GM23338 (cell line): ENCODE measurements at regions not wholly inside any gene's neighbourhood (a gene's known extent, or its start where the extent isn't known, plus 50 kb on each side); places are given as distances from the start of the nearest gene placed in this dataset.

ENCODE experiments used
- ATAC-seq: fragments of 200-7000 bp; cut with Tn5 transposase; 3 replicates; pipeline ENCODE4 v1.9.1; 2020
- DNase-seq: peaks from one replicate; pipeline ENCODE4 v3.0.0-alpha.2; 2015; ENCODE audit warnings: low spot score
- H2AFZ ChIP-seq: fragments of 200-600 bp; sonication (generic); 2 replicates; pipeline ENCODE4 v1.8.0; 2016; ENCODE audit warnings: antibody characterized with exemption, mild to moderate bottlenecking, moderate library complexity
- H3F3A ChIP-seq: fragments of 200-600 bp; sonication (generic); replicated peaks from 2 replicates; pipeline ENCODE4 v1.8.0; 2017; ENCODE audit warnings: antibody characterized with exemption, mixed run types, low read depth
- H3K27ac ChIP-seq: fragments of 200-600 bp; sonication (generic); 2 replicates; pipeline ENCODE4 v1.6.1; 2016; ENCODE audit warnings: low read depth
- H3K27me3 ChIP-seq: fragments of 200-600 bp; sonication (generic); 2 replicates; pipeline ENCODE4 v1.8.0; 2016; ENCODE audit warnings: mild to moderate bottlenecking, mixed run types, moderate library complexity; ENCODE audit not compliant: insufficient read depth
- H3K36me3 ChIP-seq: fragments of 200-600 bp; sonication (generic); 2 replicates; pipeline ENCODE4 v1.8.0; 2016; ENCODE audit warnings: mild to moderate bottlenecking; ENCODE audit not compliant: insufficient read depth
- H3K4me1 ChIP-seq: fragments of 200-600 bp; sonication (generic); 2 replicates; pipeline ENCODE4 v1.8.0; 2016; ENCODE audit warnings: mild to moderate bottlenecking, moderate library complexity; ENCODE audit not compliant: insufficient read depth
- H3K4me2 ChIP-seq: fragments of 200-600 bp; sonication (generic); 2 replicates; pipeline ENCODE4 v1.7.1; 2017; ENCODE audit warnings: mixed run types
- H3K4me3 ChIP-seq: fragments of 200-600 bp; sonication (generic); 2 replicates; pipeline ENCODE4 v1.6.1; 2016; ENCODE audit warnings: mixed run types
- H3K79me2 ChIP-seq: fragments of 200-600 bp; sonication (generic); replicated peaks from 2 replicates; pipeline ENCODE4 v1.8.0; 2017; ENCODE audit warnings: mild to moderate bottlenecking; ENCODE audit not compliant: insufficient read depth
- H3K9me2 ChIP-seq: fragments of 200-600 bp; sonication (generic); 2 replicates; pipeline ENCODE4 v1.8.0; 2017; ENCODE audit not compliant: insufficient read depth
- H4K20me1 ChIP-seq: fragments of 200-600 bp; sonication (generic); replicated peaks from 2 replicates; pipeline ENCODE4 v1.8.0; 2017; ENCODE audit warnings: mild to moderate bottlenecking; ENCODE audit not compliant: insufficient read depth
- H3K27ac Mint-ChIP-seq: 2 replicates; pipeline ENCODE4 v1.8.0; 2020; ENCODE audit warnings: inconsistent platforms, mild to moderate bottlenecking, moderate library complexity, mixed read lengths
- H3K27me3 Mint-ChIP-seq: 3 replicates; pipeline ENCODE4 v1.8.0; 2022; ENCODE audit warnings: low read depth, mild to moderate bottlenecking, moderate library complexity, mixed read lengths, inconsistent platforms; ENCODE audit not compliant: insufficient read depth, poor library complexity
- H3K36me3 Mint-ChIP-seq: 3 replicates; pipeline ENCODE4 v1.8.0; 2021; ENCODE audit warnings: low read depth, mild to moderate bottlenecking, inconsistent platforms, moderate library complexity, mixed read lengths
- H3K4me1 Mint-ChIP-seq: 3 replicates; pipeline ENCODE4 v1.8.0; 2020; ENCODE audit warnings: mild to moderate bottlenecking, inconsistent platforms, mixed read lengths
- H3K4me3 Mint-ChIP-seq: 3 replicates; pipeline ENCODE4 v1.8.0; 2021; ENCODE audit warnings: moderate library complexity, mild to moderate bottlenecking, inconsistent platforms, mixed read lengths
- H3K9me3 Mint-ChIP-seq: 3 replicates; pipeline ENCODE4 v1.8.0; 2020; ENCODE audit warnings: moderate library complexity, mild to moderate bottlenecking, inconsistent platforms, mixed read lengths
- CREB1 ChIP-seq: fragments of 250-450 bp; sonication (Bioruptor Pico); IDR thresholded peaks from 2 replicates; pipeline ENCODE4 v1.5.0; 2020; ENCODE audit warnings: low read depth, mild to moderate bottlenecking, moderate library complexity
- CTCF ChIP-seq, 2 experiments: fragments of 200-600 bp in 1 of 2; sonication (generic) in 1 of 2; conservative IDR thresholded peaks; 2 replicates each; pipeline versions ENCODE4 v1.5.1 to v1.6.1; 2016 to 2017; ENCODE audit warnings: antibody characterized with exemption in 2 of 2, low read depth in 2 of 2, mild to moderate bottlenecking in 2 of 2, moderate library complexity in 1 of 2
- ETS1 ChIP-seq: IDR thresholded peaks from 2 replicates; pipeline ENCODE4 v1.6.1; 2016; ENCODE audit warnings: antibody characterized with exemption
- EZH2 ChIP-seq: fragments of 200-600 bp; sonication (generic); IDR thresholded peaks from one replicate; pipeline ENCODE4 v1.8.0; 2017; ENCODE audit warnings: antibody characterized with exemption, mild to moderate bottlenecking, low read depth; ENCODE audit not compliant: unreplicated experiment
- NANOG ChIP-seq: IDR thresholded peaks from 2 replicates; pipeline ENCODE4 v1.6.1; 2016; ENCODE audit warnings: antibody characterized with exemption, borderline replicate concordance
- POLR2AphosphoS5 ChIP-seq: IDR thresholded peaks from 2 replicates; pipeline ENCODE4 v1.6.1; 2016; ENCODE audit warnings: antibody characterized with exemption, low read depth
- REST ChIP-seq: IDR thresholded peaks from one replicate; pipeline ENCODE4 v1.6.1; 2018; ENCODE audit warnings: antibody characterized with exemption; ENCODE audit not compliant: unreplicated experiment
- ZNF114 ChIP-seq: fragments of 250-450 bp; sonication (Bioruptor Pico); IDR thresholded peaks from 2 replicates; pipeline ENCODE4 v1.5.0; 2020; ENCODE audit warnings: mild to moderate bottlenecking, moderate library complexity
- ZNF331 ChIP-seq: fragments of 250-450 bp; sonication (Bioruptor Pico); IDR thresholded peaks from 2 replicates; pipeline ENCODE4 v1.5.0; 2020; ENCODE audit warnings: low read depth, mild to moderate bottlenecking, moderate library complexity

- H3K4me3 Mint-ChIP-seq = no peak overlapping the region
- no peak for TF ChIP-seq POLR2AphosphoS5
- no peak for TF ChIP-seq EZH2
- TF ChIP-seq REST = no peak
- no peak for TF ChIP-seq ZNF331 (CRISPR knock-in tag)
- no peak for TF ChIP-seq ETS1
- no peak for TF ChIP-seq CTCF (conservative IDR thresholded peaks at IDR 0.05; ENCODE audit: low read depth in 2 of 2)
- TF ChIP-seq ZNF114 = no peak
- TF ChIP-seq CREB1 = no peak
- TF ChIP-seq NANOG = no peak
- no peaks in the 10 kb centered on the region for H3K27me3 Mint-ChIP-seq
- peaks cover 6% of the 10 kb centered on the region; the same call in 2 of the 3 replicates for H3K9me3 Mint-ChIP-seq
- Histone ChIP-seq H2AFZ (no peak overlapping the region), H3K9me2 (peaks cover 12% of the 10 kb centered on the region; the same call in 1 of the 2 replicates), H3K4me3 (no peak overlapping the region), H3K36me3 (no peaks in the 10 kb centered on the region; the same call in 1 of the 2 replicates), H3K79me2 (no peaks in the 10 kb centered on the region), H4K20me1 (no peaks in the 10 kb centered on the region), H3K4me1 (peaks cover 4% of the 10 kb centered on the region; the same call in 1 of the 2 replicates), H3K4me2 (no peak overlapping the region), H3K27ac (no peak overlapping the region), H3F3A (no peaks in the 10 kb centered on the region), H3K27me3 (no peaks in the 10 kb centered on the region)
- 0 out of 3 replicates have a peak, but pooled peaks cover 4% of the 10 kb centered on the region for H3K36me3 Mint-ChIP-seq
- ATAC-seq (no peak), DNase-seq (no peak)
- H3K4me1 Mint-ChIP-seq = peaks cover 10% of the 10 kb centered on the region
- no peak overlapping the region for H3K27ac Mint-ChIP-seq
Observed at GRCh38 chr5:56498759-56499395, 265.7 kb upstream of the ANKRD55 start.
